ENCODE measurements at regions not wholly inside any gene's neighbourhood (a gene's known extent, or its start where the extent isn't known, plus 50 kb on each side); places are given as distances from the start of the nearest gene placed in this dataset.

- no peak for TF ChIP-seq GATA2 (CRISPR knock-in tag; IDR thresholded peaks at IDR 0.05)
- TF ChIP-seq NR0B1 (IDR thresholded peaks at IDR 0.05; ENCODE audit: partially characterized antibody) = no peak
- no peak for TF ChIP-seq UBTF (IDR thresholded peaks at IDR 0.05; ENCODE audit: borderline replicate concordance in 1 of 2, low read depth in 2 of 2, low read length in 2 of 2)
These were observed 230.7 kb downstream of the NHLRC3 start (continued) for GRCh38 chr13:39269004-39269403.

- Histone ChIP-seq H3K4me3 (no peak overlapping the region), H3K27ac (ENCODE audit: extremely low read depth, low read depth, low read length) (no peak overlapping the region), H2AFZ (ENCODE audit: low read depth, low read length) (no peak overlapping the region), H4K20me1 (replicated peaks; ENCODE audit: control insufficient read depth, insufficient read depth, low read length) (no peaks in the 10 kb centered on the region), H3K4me2 (ENCODE audit: insufficient read depth, low read length) (no peak overlapping the region), H3K9me1 (ENCODE audit: control insufficient read depth, insufficient read depth, low read length) (no peaks in the 10 kb centered on the region), H3K9me3 (replicated peaks; ENCODE audit: control insufficient read depth, insufficient read depth, low read depth, low read length) (no peaks in the 10 kb centered on the region), H3K4me1 (replicated peaks in 1 of 2; ENCODE audit: control insufficient read depth in 2 of 2, insufficient read depth in 2 of 2, low read length in 2 of 2) (no peaks in the 10 kb centered on the region), H3K27me3 (ENCODE audit: control insufficient read depth in 2 of 2, insufficient read depth in 2 of 2, low read length in 2 of 2) (no peaks in the 10 kb centered on the region), H3K36me3 (ENCODE audit: control insufficient read depth, insufficient read depth, low read length) (no peaks in the 10 kb centered on the region), H3K9ac (ENCODE audit: insufficient read depth in 1 of 2, low read depth in 2 of 2, low read length in 2 of 2) (no peak overlapping the region), H3K79me2 (ENCODE audit: control insufficient read depth, insufficient read depth, low read length) (no peaks in the 10 kb centered on the region)
- 0% methylated on average over 1 of the region's 1 CpG for WGBS (ENCODE audit: insufficient coverage, low coverage, missing lambda C conversion rate)
- in situ Hi-C loops (cut with MboI) (no loop called here), intact Hi-C loops (cut with micrococcal nuclease) (loop anchor here (10.0 kb wide), 1 partner anchor 215 kb away; no protein-coding TSS in a partner anchor)
- no TSS peak for BruUV-seq (replicated peaks)
- TF ChIP-seq ZKSCAN8 (CRISPR knock-in tag; IDR thresholded peaks at IDR 0.05) (no peak), EZH2 (IDR thresholded peaks at IDR 0.05; ENCODE audit: borderline replicate concordance, low read depth, low read length) (no peak), CEBPZ (IDR thresholded peaks at IDR 0.05; ENCODE audit: borderline replicate concordance, low read depth, low read length) (no peak), ILF3 (IDR thresholded peaks at IDR 0.05; ENCODE audit: borderline replicate concordance) (no peak), ZNF444 (CRISPR knock-in tag; IDR thresholded peaks at IDR 0.05) (no peak), GATA2 (CRISPR knock-in tag; IDR thresholded peaks at IDR 0.05) (no peak), ZNF41 (CRISPR knock-in tag; conservative IDR thresholded peaks at IDR 0.05) (no peak), TSC22D4 (tag; IDR thresholded peaks at IDR 0.05) (no peak), POLR3A (IDR thresholded peaks at IDR 0.05; ENCODE audit: borderline replicate concordance, extremely low read depth, insufficient read depth, insufficient read length) (no peak), MED1 (CRISPR knock-in tag; IDR thresholded peaks at IDR 0.05; ENCODE audit: borderline replicate concordance) (no peak), SNAPC5 (CRISPR knock-in tag; IDR thresholded peaks at IDR 0.05) (no peak), SMC3 (conservative IDR thresholded peaks at IDR 0.05; ENCODE audit: insufficient read depth, low read depth, low read length) (no peak)
- FAIRE-seq (no peak), ATAC-seq (no peak), DNase-seq (ENCODE audit: extremely low read depth in 1 of 4, low spot score in 3 of 4) (no peak)
- POLR2A ChIA-PET = no interaction called here
- CTCF ChIA-PET (ENCODE audit: low intra/inter-chr PET ratio) = no interaction called here
These were observed 231.2 kb downstream of the NHLRC3 start for GRCh38 chr13:39269411-39269810.
